ENCODE measurements at regions not wholly inside any gene's neighbourhood (a gene's known extent, or its start where the extent isn't known, plus 50 kb on each side); places are given as distances from the start of the nearest gene placed in this dataset.

DNA sequence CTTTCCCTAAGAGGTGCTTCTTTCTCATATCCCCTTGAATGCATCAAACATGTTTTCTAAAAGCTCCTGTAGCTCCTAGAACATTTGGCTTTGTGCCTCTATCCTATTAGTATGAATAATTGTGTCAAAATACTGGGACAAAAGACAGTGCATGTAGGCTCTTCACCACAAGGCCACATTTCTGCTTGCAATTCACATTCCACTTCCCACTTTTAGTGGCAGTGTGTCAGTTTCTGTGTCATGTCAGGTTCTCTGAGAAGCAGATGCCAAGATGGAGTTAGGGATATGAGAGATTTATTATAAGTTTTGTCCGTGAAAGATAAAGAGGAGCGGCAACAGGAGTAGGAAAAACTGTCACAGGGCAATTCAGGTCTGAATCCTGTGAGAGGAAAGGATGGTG lies 61.3 kb upstream of the GPRIN3 start:
- H3K4me1 ChIP-seq: peaks cover 0 to 10% (median 0%) of the 10 kb centered on the region in 12 donors
- no peak for TF ChIP-seq POLR2A (IDR thresholded peaks at IDR 0.05)
- TF ChIP-seq CTCF (IDR thresholded peaks at IDR 0.05): no peak
- no peak overlapping the region for H3K4me3 ChIP-seq
- H3K36me3 ChIP-seq: no peaks in the 10 kb centered on the region
- ATAC-seq (no peak), DNase-seq (no peak)
- intact Hi-C loops (cut with DNase I): no loop called here
- H3K27me3 ChIP-seq: no peaks in the 10 kb centered on the region
- 80 to 88% (median 85%) methylated on average over 2 of the region's 2 CpGs for WGBS, 4 donors
- peak overlapping the region in 1 of 12 donors; percentile 3 for H3K27ac ChIP-seq
- peaks cover 0 to 10% (median 0%) of the 10 kb centered on the region in 12 donors for H3K9me3 ChIP-seq

GRCh38 chr4:89365776-89366175 lies 58.2 kb upstream of the GPRIN3 start:
- peaks cover 0 to 10% (median 0%) of the 10 kb centered on the region in 12 donors for H3K4me1 ChIP-seq
- ATAC-seq (no peak), DNase-seq (no peak)
- intact Hi-C loops (cut with DNase I): no loop called here
- no peak overlapping the region for H3K27ac ChIP-seq
- no peak overlapping the region for H3K4me3 ChIP-seq
- H3K36me3 ChIP-seq: no peaks in the 10 kb centered on the region
- peaks cover 0 to 10% (median 0%) of the 10 kb centered on the region in 12 donors for H3K9me3 ChIP-seq
- no peak for TF ChIP-seq CTCF (IDR thresholded peaks at IDR 0.05)
- no peak for TF ChIP-seq POLR2A (IDR thresholded peaks at IDR 0.05)
- no peaks in the 10 kb centered on the region for H3K27me3 ChIP-seq
- WGBS, 4 donors: 81 to 93% (median 90%) methylated on average over 2 of the region's 2 CpGs

GRCh38 chr4:89365375-89365774 lies 57.8 kb upstream of the GPRIN3 start:
- Histone ChIP-seq H3K4me1 (peaks cover 0 to 9% (median 0%) of the 10 kb centered on the region in 12 donors), H3K27me3 (no peaks in the 10 kb centered on the region), H3K9me3 (peaks cover 0 to 10% (median 0%) of the 10 kb centered on the region in 12 donors), H3K36me3 (no peaks in the 10 kb centered on the region), H3K27ac (no peak overlapping the region), H3K4me3 (no peak overlapping the region)
- TF ChIP-seq CTCF (IDR thresholded peaks at IDR 0.05) (no peak), POLR2A (IDR thresholded peaks at IDR 0.05) (no peak)
- no peak for ATAC-seq
- intact Hi-C loops (cut with DNase I): no loop called here
- no peak for DNase-seq

GRCh38 chr4:89364541-89364940 lies 56.9 kb upstream of the GPRIN3 start:
- DNase-seq: no peak
- intact Hi-C loops (cut with DNase I): no loop called here
- no peak for TF ChIP-seq CTCF (IDR thresholded peaks at IDR 0.05)
- no peak for TF ChIP-seq POLR2A (IDR thresholded peaks at IDR 0.05)
- Histone ChIP-seq H3K4me1 (peaks cover 0 to 4% (median 0%) of the 10 kb centered on the region in 12 donors), H3K9me3 (peaks cover 0 to 10% (median 0%) of the 10 kb centered on the region in 12 donors), H3K4me3 (no peak overlapping the region), H3K27me3 (no peaks in the 10 kb centered on the region), H3K27ac (no peak overlapping the region), H3K36me3 (no peaks in the 10 kb centered on the region)
- 83 to 98% (median 93%) methylated on average over 4 of the region's 4 CpGs for WGBS, 4 donors
- ATAC-seq: no peak

Data from heart left ventricle (tissue), 16 donors.